Left hindlimb (tissue), 1 donor: ENCODE measurements at regions not wholly inside any gene's neighbourhood (a gene's known extent, or its start where the extent isn't known, plus 50 kb on each side); places are given as distances from the start of the nearest gene placed in this dataset.

Experiments used
- DNase-seq: peaks from one replicate; pipeline ENCODE4 v3.0.0-alpha.2; 2018

GRCh38 chr1:80841261-80841660 is 959.5 kb upstream of the ADGRL2 start:
- no peak for DNase-seq

GRCh38 chr1:80837066-80837465 is 963.7 kb upstream of the ADGRL2 start:
- no peak for DNase-seq

GRCh38 chr1:80836505-80836904 is 964.2 kb upstream of the ADGRL2 start:
- DNase-seq = no peak

GRCh38 chr1:80827666-80828065 is 973.1 kb upstream of the ADGRL2 start:
- no peak for DNase-seq

- DNase-seq = no peak
Measured at GRCh38 chr1:80825067-80825466, 975.7 kb upstream of the ADGRL2 start.

GRCh38 chr1:80818211-80818610 is 982.5 kb upstream of the ADGRL2 start:
- no peak for DNase-seq

GRCh38 chr1:80807981-80808380 is 992.8 kb upstream of the ADGRL2 start:
- no peak for DNase-seq

GRCh38 chr1:80806431-80806830 is 994.3 kb upstream of the ADGRL2 start:
- DNase-seq = no peak

- DNase-seq = no peak
Measured at GRCh38 chr1:80801695-80802094, 999.0 kb upstream of the ADGRL2 start.

GRCh38 chr1:80799457-80799856 is 1001.3 kb upstream of the ADGRL2 start:
- DNase-seq = no peak

- DNase-seq = no peak
Measured at GRCh38 chr1:80779275-80779674, 1021.5 kb upstream of the ADGRL2 start.

- no peak for DNase-seq
Measured at GRCh38 chr1:80778094-80778840, 1022.5 kb upstream of the ADGRL2 start.

- DNase-seq = no peak
Measured at GRCh38 chr1:80776266-80776665, 1024.5 kb upstream of the ADGRL2 start.

- no peak for DNase-seq
Measured at GRCh38 chr1:80769208-80769750, 1031.5 kb upstream of the ADGRL2 start.

GRCh38 chr1:80767711-80768110 is 1033.0 kb upstream of the ADGRL2 start:
- no peak for DNase-seq

- no peak for DNase-seq
Measured at GRCh38 chr1:80759354-80759753, 1041.4 kb upstream of the ADGRL2 start.

GRCh38 chr1:80755944-80756343 is 1044.8 kb upstream of the ADGRL2 start:
- no peak for DNase-seq

- no peak for DNase-seq
Measured at GRCh38 chr1:80751204-80751603, 1049.5 kb upstream of the ADGRL2 start.

GRCh38 chr1:80731241-80731894 is 1069.4 kb upstream of the ADGRL2 start:
- DNase-seq = no peak

- no peak for DNase-seq
Measured at GRCh38 chr1:80722611-80723010, 1078.1 kb upstream of the ADGRL2 start.

- DNase-seq = no peak
Measured at GRCh38 chr1:80706526-80706925, 1094.2 kb upstream of the ADGRL2 start.

- DNase-seq = no peak
Measured at GRCh38 chr1:80678438-80678837, 1122.3 kb upstream of the ADGRL2 start.

GRCh38 chr1:80675454-80675853 is 1125.3 kb upstream of the ADGRL2 start:
- no peak for DNase-seq

- DNase-seq = no peak
Measured at GRCh38 chr1:80673935-80674597, 1126.7 kb upstream of the ADGRL2 start.
